MCF 10A (cell line): ENCODE measurements at regions not wholly inside any gene's neighbourhood (a gene's known extent, or its start where the extent isn't known, plus 50 kb on each side); places are given as distances from the start of the nearest gene placed in this dataset.

Experiments used
- BruUV-seq: library from RNA; stranded (reverse); fragments of 400-500 nt; replicated peaks from 2 replicates; lab custom pipeline; 2021; lab: Mats Ljungman, UMichigan
- CTCF ChIA-PET: fragments of 300-600 bp; sonication (Branson Sonifier 250); formaldehyde crosslinking; extraction: SDS; loops from one replicate; lab custom pipeline; 2021; ENCODE audit warnings: antibody characterized with exemption, inconsistent platforms; lab: Yijun Ruan, JAX
- POLR2A ChIA-PET: fragments of 300-600, 350-650 bp; sonication (Branson Sonifier 250); formaldehyde crosslinking; extraction: SDS; loops from one replicate; lab custom pipeline; 2020; ENCODE audit warnings: antibody characterized with exemption, inconsistent platforms; lab: Yijun Ruan, JAX
- DNase-seq: peaks from one replicate; pipeline ENCODE4 v3.0.0-alpha.2; 2018; ENCODE audit not compliant: unreplicated experiment
- H3K27ac Mint-ChIP-seq: one replicate; pipeline ENCODE4 v1.8.0; 2022; ENCODE audit warnings: mild to moderate bottlenecking, low read depth, mixed read lengths; ENCODE audit not compliant: unreplicated experiment
- H3K27me3 Mint-ChIP-seq: one replicate; pipeline ENCODE4 v1.8.0; 2022; ENCODE audit warnings: mixed read lengths; ENCODE audit not compliant: insufficient read depth, unreplicated experiment
- H3K36me3 Mint-ChIP-seq: one replicate; pipeline ENCODE4 v1.8.0; 2022; ENCODE audit warnings: mild to moderate bottlenecking, moderate library complexity, mixed read lengths; ENCODE audit not compliant: insufficient read depth, unreplicated experiment
- H3K4me1 Mint-ChIP-seq: one replicate; pipeline ENCODE4 v1.8.0; 2022; ENCODE audit warnings: mixed read lengths; ENCODE audit not compliant: insufficient read depth, unreplicated experiment
- H3K4me3 Mint-ChIP-seq: one replicate; pipeline ENCODE4 v1.8.0; 2022; ENCODE audit warnings: mild to moderate bottlenecking, moderate library complexity, mixed read lengths; ENCODE audit not compliant: unreplicated experiment
- H3K9me3 Mint-ChIP-seq: one replicate; pipeline ENCODE4 v1.8.0; 2022; ENCODE audit warnings: mixed read lengths; ENCODE audit not compliant: unreplicated experiment
- CTCF ChIP-seq: fragments of 200-600 bp; IDR thresholded peaks from one replicate; pipeline ENCODE4 v1.8.0; 2022; ENCODE audit warnings: antibody characterized with exemption, mild to moderate bottlenecking; ENCODE audit not compliant: unreplicated experiment
- intact Hi-C: fragments of 100-400 bp; cut with micrococcal nuclease; formaldehyde crosslinking; loops from 2 replicates; pipeline ENCODE4 v1.14.1; 2022

- Mint-ChIP-seq H3K9me3 (no peaks in the 10 kb centered on the region), H3K36me3 (peaks cover 7% of the 10 kb centered on the region), H3K27me3 (no peaks in the 10 kb centered on the region), H3K4me3 (peak overlapping the region; percentile 23), H3K4me1 (peaks cover 43% of the 10 kb centered on the region), H3K27ac (peak overlapping the region; percentile 78)
- no peak for TF ChIP-seq CTCF
- TSS peak; percentile 76 for BruUV-seq
- peak; percentile 89 for DNase-seq
- CTCF ChIA-PET = interaction anchor here (0.5 to 1.5 kb wide), 5 partner anchors 39 to 178 kb away, joined by 3 to 4 read pairs (median 3); partner anchors contain the start of gene MED4
- intact Hi-C loops = loop anchor here (5.0 kb wide), 1 partner anchor 56 kb away; no protein-coding TSS in a partner anchor
- POLR2A ChIA-PET = interaction anchor here (0.6 to 5.9 kb wide), 9 partner anchors 8 to 628 kb away, joined by 3 to 54 read pairs (median 3); partner anchors contain the start of gene ITM2B
These were observed 60.9 kb upstream of the MED4 start for GRCh38 chr13:48155848-48156247.

- intact Hi-C loops = loop anchor here (5.0 kb wide), 1 partner anchor 58 kb away; no protein-coding TSS in a partner anchor
- no peak for TF ChIP-seq CTCF
- Mint-ChIP-seq H3K4me3 (no peak overlapping the region), H3K27ac (peak overlapping the region; percentile 78), H3K36me3 (peaks cover 7% of the 10 kb centered on the region), H3K9me3 (no peaks in the 10 kb centered on the region), H3K4me1 (peaks cover 31% of the 10 kb centered on the region), H3K27me3 (no peaks in the 10 kb centered on the region)
- BruUV-seq = no TSS peak
- POLR2A ChIA-PET = interaction anchor here (0.6 to 5.9 kb wide), 6 partner anchors 13 to 82 kb away, joined by 3 to 54 read pairs (median 8); partner anchors contain the start of gene ITM2B
- no peak for DNase-seq
- CTCF ChIA-PET = interaction anchor here (0.6 to 1.1 kb wide), 3 partner anchors 27 to 152 kb away, joined by 3 read pairs; no protein-coding TSS in a partner anchor
These were observed 59.8 kb upstream of the MED4 start for GRCh38 chr13:48154671-48155070.

GRCh38 chr13:48153186-48153585, 58.3 kb upstream of the MED4 start:
- no TSS peak for BruUV-seq
- POLR2A ChIA-PET = interaction anchor here (0.7 to 4.5 kb wide), 2 partner anchors 84 to 431 kb away, joined by 3 to 53 read pairs; no protein-coding TSS in a partner anchor
- Mint-ChIP-seq H3K4me1 (peaks cover 23% of the 10 kb centered on the region), H3K36me3 (peaks cover 2% of the 10 kb centered on the region), H3K4me3 (no peak overlapping the region), H3K9me3 (no peaks in the 10 kb centered on the region), H3K27ac (no peak overlapping the region), H3K27me3 (no peaks in the 10 kb centered on the region)
- CTCF ChIA-PET = no interaction called here
- intact Hi-C loops = no loop called here
- DNase-seq = no peak
- no peak for TF ChIP-seq CTCF

- DNase-seq = no peak
- intact Hi-C loops = no loop called here
- no TSS peak for BruUV-seq
- Mint-ChIP-seq H3K36me3 (peaks cover 6% of the 10 kb centered on the region), H3K27ac (no peak overlapping the region), H3K4me3 (no peak overlapping the region), H3K9me3 (no peaks in the 10 kb centered on the region), H3K4me1 (peaks cover 18% of the 10 kb centered on the region), H3K27me3 (no peaks in the 10 kb centered on the region)
- ChIA-PET POLR2A (no interaction called here), CTCF (no interaction called here)
- TF ChIP-seq CTCF = no peak
These were observed 56.7 kb upstream of the MED4 start for GRCh38 chr13:48151363-48152161.
